Gastroesophageal sphincter (tissue), 3 donors: ENCODE measurements at regions not wholly inside any gene's neighbourhood (a gene's known extent, or its start where the extent isn't known, plus 50 kb on each side); places are given as distances from the start of the nearest gene placed in this dataset.

Experiments
- CTCF ChIP-seq, 4 experiments: fragments of 200-600 bp in 2 of 4; fragments of 450-650 bp in 2 of 4; sonication (generic) in 1 of 4; IDR thresholded peaks; one replicate each; pipeline ENCODE4 v1.5.1; 2017 to 2019; ENCODE audit warnings: antibody characterized with exemption in 4 of 4, mild to moderate bottlenecking in 2 of 4, moderate library complexity in 2 of 4
- EP300 ChIP-seq: sonication (generic); formaldehyde crosslinking; IDR thresholded peaks from one replicate; pipeline ENCODE4 v1.6.1; 2017; ENCODE audit warnings: antibody characterized with exemption, mild to moderate bottlenecking

- no peak for TF ChIP-seq CTCF (IDR thresholded peaks at IDR 0.05)
- no peak for TF ChIP-seq EP300
Measured at GRCh38 chr2:118748245-118748885, 99.1 kb downstream of the EN1 start.
